IMR-90 (cell line): ENCODE measurements at regions not wholly inside any gene's neighbourhood (a gene's known extent, or its start where the extent isn't known, plus 50 kb on each side); places are given as distances from the start of the nearest gene placed in this dataset.

ENCODE experiments used
- ATAC-seq: fragments of 200-7000 bp; cut with Tn5 transposase; 2 replicates; pipeline ENCODE4 v1.9.1; 2020; ENCODE audit warnings: low read depth, mild to moderate bottlenecking, moderate library complexity
- BruUV-seq: library from RNA; stranded (reverse); fragments of 400-500 nt; replicated peaks from 2 replicates; lab custom pipeline; 2021; lab: Mats Ljungman, UMichigan
- CTCF ChIA-PET: fragments of 300-600 bp; formaldehyde crosslinking; extraction: SDS; loops from one replicate; lab custom pipeline; 2021; ENCODE audit warnings: antibody characterized with exemption; lab: Yijun Ruan, JAX
- POLR2A ChIA-PET: fragments of 300-600 bp; sonication (Branson Sonifier 250); formaldehyde crosslinking; loops from one replicate; lab custom pipeline; 2022; ENCODE audit warnings: antibody characterized with exemption; ENCODE audit not compliant: unreplicated experiment; lab: Charles Lee
- DNase-seq: peaks from one replicate; pipeline ENCODE4 v3.0.0; 2013
- H2AFZ ChIP-seq: replicated peaks from 2 replicates; pipeline ENCODE3; 2013; ENCODE audit warnings: low read length, mild to moderate bottlenecking; ENCODE audit not compliant: poor library complexity
- H2AK5ac ChIP-seq: 2 replicates; pipeline ENCODE4 v1.6.1; 2013; ENCODE audit warnings: low read depth, low read length, inconsistent platforms
- H2AK9ac ChIP-seq: replicated peaks from 2 replicates; pipeline ENCODE3; 2013; ENCODE audit warnings: mild to moderate bottlenecking, low read depth, low read length, moderate library complexity; ENCODE audit not compliant: poor library complexity
- H2BK120ac ChIP-seq: 2 replicates; pipeline ENCODE4 v1.6.1; 2013; ENCODE audit warnings: low read depth, low read length, inconsistent platforms
- H2BK15ac ChIP-seq: 3 replicates; pipeline ENCODE4 v1.6.1; 2013; ENCODE audit warnings: low read depth, low read length, inconsistent platforms
- H2BK20ac ChIP-seq: 2 replicates; pipeline ENCODE4 v1.6.1; 2013; ENCODE audit warnings: low read depth, mild to moderate bottlenecking, inconsistent platforms, low read length, moderate library complexity
- H2BK5ac ChIP-seq: 2 replicates; pipeline ENCODE4 v1.6.1; 2013; ENCODE audit warnings: mild to moderate bottlenecking, low read depth, low read length, inconsistent platforms; ENCODE audit not compliant: poor library complexity, severe bottlenecking
- H3K14ac ChIP-seq: replicated peaks from 2 replicates; pipeline ENCODE4 v1.6.1; 2013; ENCODE audit warnings: low read depth, low read length, inconsistent platforms
- H3K18ac ChIP-seq: 2 replicates; pipeline ENCODE4 v1.6.1; 2013; ENCODE audit warnings: low read depth, low read length, control low read depth
- H3K23ac ChIP-seq: 2 replicates; pipeline ENCODE4 v1.6.1; 2013; ENCODE audit warnings: low read depth, low read length, inconsistent platforms
- H3K27ac ChIP-seq: 2 replicates; pipeline ENCODE4 v1.5.1; 2013; ENCODE audit warnings: mild to moderate bottlenecking, control low read depth, low read length; ENCODE audit not compliant: insufficient read depth
- H3K27me3 ChIP-seq: 2 replicates; pipeline ENCODE4 v1.6.1; 2013; ENCODE audit warnings: low read length; ENCODE audit not compliant: control insufficient read depth, insufficient read depth
- H3K36me3 ChIP-seq: 2 replicates; pipeline ENCODE4 v1.6.1; 2013; ENCODE audit warnings: low read length, mixed read lengths; ENCODE audit not compliant: control insufficient read depth, insufficient read depth
- H3K4ac ChIP-seq: 2 replicates; pipeline ENCODE4 v1.6.1; 2013; ENCODE audit warnings: low read depth, low read length, inconsistent platforms
- H3K4me1 ChIP-seq: 2 replicates; pipeline ENCODE4 v1.6.1; 2013; ENCODE audit warnings: low read length, mixed read lengths; ENCODE audit not compliant: control insufficient read depth, insufficient read depth
- H3K4me2 ChIP-seq: 2 replicates; pipeline ENCODE4 v1.6.1; 2013; ENCODE audit warnings: low read depth, mild to moderate bottlenecking, control low read depth, low read length, moderate library complexity
- H3K4me3 ChIP-seq: 2 replicates; pipeline ENCODE4 v1.5.1; 2013; ENCODE audit warnings: low read depth, mild to moderate bottlenecking, control low read depth, low read length, moderate library complexity; ENCODE audit not compliant: insufficient read depth
- H3K56ac ChIP-seq: 2 replicates; pipeline ENCODE4 v1.6.1; 2013; ENCODE audit warnings: low read length, inconsistent platforms; ENCODE audit not compliant: insufficient read depth; ENCODE audit errors: extremely low read depth
- H3K79me1 ChIP-seq, 2 experiments: 2 replicates each; pipeline ENCODE4 v1.6.1; 2013; ENCODE audit warnings: low read length in 2 of 2, inconsistent platforms in 1 of 2, low read depth in 1 of 2
- H3K9ac ChIP-seq: 2 replicates; pipeline ENCODE4 v1.6.1; 2013; ENCODE audit warnings: low read depth, low read length, control low read depth
- H3K9me1 ChIP-seq: 2 replicates; pipeline ENCODE4 v1.6.1; 2013; ENCODE audit warnings: low read length, inconsistent platforms; ENCODE audit not compliant: insufficient read depth
- H3K9me3 ChIP-seq: 2 replicates; pipeline ENCODE4 v1.6.1; 2013; ENCODE audit warnings: low read length; ENCODE audit not compliant: control insufficient read depth, insufficient read depth
- H4K20me1 ChIP-seq: 2 replicates; pipeline ENCODE4 v1.6.1; 2013; ENCODE audit warnings: low read length, inconsistent platforms; ENCODE audit not compliant: insufficient read depth
- H4K5ac ChIP-seq: 2 replicates; pipeline ENCODE4 v1.6.1; 2013; ENCODE audit warnings: mild to moderate bottlenecking, low read depth, low read length, control low read depth
- H4K8ac ChIP-seq, 2 experiments: 2 replicates each; pipeline ENCODE4 v1.6.1; 2013; ENCODE audit warnings: low read depth in 2 of 2, low read length in 2 of 2, control low read depth in 1 of 2, inconsistent platforms in 1 of 2
- H4K91ac ChIP-seq: 2 replicates; pipeline ENCODE4 v1.6.1; 2013; ENCODE audit warnings: low read depth, low read length, inconsistent platforms; ENCODE audit not compliant: insufficient read depth
- BHLHE40 ChIP-seq: fragments of 150-350 bp; IDR thresholded peaks from 2 replicates; pipeline ENCODE4 v1.6.1; 2016; ENCODE audit warnings: mild to moderate bottlenecking, low read depth, low read length
- CEBPB ChIP-seq: IDR thresholded peaks from 2 replicates; pipeline ENCODE4 v1.6.1; 2012; ENCODE audit warnings: low read depth, low read length, improper control_type of control experiment
- CHD1 ChIP-seq: IDR thresholded peaks from 2 replicates; pipeline ENCODE4 v1.6.1; 2012; ENCODE audit warnings: low read depth, low read length, improper control_type of control experiment
- CTCF ChIP-seq: conservative IDR thresholded peaks from 2 replicates; pipeline ENCODE4 v1.5.1; 2012; ENCODE audit warnings: mild to moderate bottlenecking, low read depth, low read length, improper control_type of control experiment
- ELK1 ChIP-seq: fragments of 150-350 bp; IDR thresholded peaks from 2 replicates; pipeline ENCODE4 v1.6.1; 2016; ENCODE audit warnings: low read depth, mild to moderate bottlenecking, low read length, moderate library complexity, borderline replicate concordance
- FOS ChIP-seq: fragments of 150-350 bp; IDR thresholded peaks from 2 replicates; pipeline ENCODE4 v1.6.1; 2016; ENCODE audit warnings: low read depth, low read length
- MAFK ChIP-seq: IDR thresholded peaks from 2 replicates; pipeline ENCODE4 v1.6.1; 2012; ENCODE audit warnings: low read depth, low read length, improper control_type of control experiment
- MAZ ChIP-seq: IDR thresholded peaks from 2 replicates; pipeline ENCODE4 v1.6.1; 2012; ENCODE audit warnings: low read depth, mild to moderate bottlenecking, low read length, improper control_type of control experiment, moderate library complexity, borderline replicate concordance
- MXI1 ChIP-seq: IDR thresholded peaks from 2 replicates; pipeline ENCODE4 v1.6.1; 2012; ENCODE audit warnings: low read depth, mild to moderate bottlenecking, low read length, moderate library complexity, borderline replicate concordance
- NFE2L2 ChIP-seq: fragments of 150-350 bp; IDR thresholded peaks from 2 replicates; pipeline ENCODE4 v1.6.1; 2016; ENCODE audit warnings: low read depth, mild to moderate bottlenecking, low read length
- POLR2A ChIP-seq: IDR thresholded peaks from 2 replicates; pipeline ENCODE4 v1.6.1; 2012; ENCODE audit warnings: mild to moderate bottlenecking, low read depth, low read length
- RAD21 ChIP-seq: IDR thresholded peaks from 2 replicates; pipeline ENCODE4 v1.6.1; 2012; ENCODE audit warnings: low read length, improper control_type of control experiment
- RCOR1 ChIP-seq: IDR thresholded peaks from 2 replicates; pipeline ENCODE4 v1.6.1; 2012; ENCODE audit warnings: mild to moderate bottlenecking, low read length, improper control_type of control experiment; ENCODE audit not compliant: insufficient replicate concordance
- RFX5 ChIP-seq: IDR thresholded peaks from 2 replicates; pipeline ENCODE4 v1.8.0; 2012; ENCODE audit warnings: low read depth, mild to moderate bottlenecking, low read length, moderate library complexity
- SMC3 ChIP-seq: fragments of 150-350 bp; IDR thresholded peaks from 2 replicates; pipeline ENCODE4 v1.6.1; 2016; ENCODE audit warnings: low read depth, mild to moderate bottlenecking, antibody characterized with exemption, low read length, moderate library complexity
- USF2 ChIP-seq: fragments of 150-350 bp; IDR thresholded peaks from 2 replicates; pipeline ENCODE4 v1.6.1; 2017; ENCODE audit warnings: mild to moderate bottlenecking, antibody characterized with exemption, low read length, low read depth
- WGBS, 2 experiments: methylation state at CpG; one replicate each; pipeline versions ENCODE4 v1.1.5 to v1.1.7; 2013; ENCODE audit warnings: missing lambda C conversion rate in 2 of 2; ENCODE audit not compliant: insufficient read length in 1 of 2; ENCODE audit errors: extremely low coverage in 2 of 2; 5-methylcytosine and 5-hydroxymethylcytosine counted together
- dilution Hi-C: fragments of 300-500 bp; cut with HindIII; formaldehyde crosslinking; loops from one replicate; pipeline ENCODE4 v1.14.3; 2018; ENCODE audit warnings: low sequenced_read_pairs; ENCODE audit not compliant: unreplicated experiment
- in situ Hi-C: fragments of 300-500 bp; cut with MboI; formaldehyde crosslinking; loops from 3 replicates; pipeline ENCODE4 v1.14.3; 2019; ENCODE audit warnings: low sequenced_read_pairs, inconsistent platforms, mixed read lengths
- intact Hi-C: fragments of 100-400 bp; cut with micrococcal nuclease; formaldehyde crosslinking; loops from 2 replicates; pipeline ENCODE4 v1.10.0; 2022

GRCh38 chr12:68397566-68398158 is 65.5 kb upstream of the MDM1 start:
- Histone ChIP-seq H2AK9ac (no peak overlapping the region), H3K9me1 (no peaks in the 10 kb centered on the region), H2BK15ac (no peak overlapping the region), H3K36me3 (no peaks in the 10 kb centered on the region), H4K91ac (no peak overlapping the region), H3K23ac (no peak overlapping the region), H3K4ac (no peak overlapping the region), H2BK20ac (no peak overlapping the region), H3K14ac (no peak overlapping the region), H2AK5ac (no peak overlapping the region), H3K4me1 (no peaks in the 10 kb centered on the region), H4K5ac (no peak overlapping the region), H3K9me3 (no peaks in the 10 kb centered on the region), H2BK120ac (no peak overlapping the region), H3K27me3 (peaks cover 4% of the 10 kb centered on the region; the same call in 1 of the 2 replicates), H3K9ac (no peak overlapping the region), H3K18ac (no peak overlapping the region), H3K27ac (no peak overlapping the region), H3K4me3 (no peak overlapping the region), H3K4me2 (no peak overlapping the region), H4K8ac (no peak overlapping the region), H3K56ac (no peak overlapping the region), H4K20me1 (no peaks in the 10 kb centered on the region), H3K79me1 (no peaks in the 10 kb centered on the region), H2BK5ac (no peak overlapping the region), H2AFZ (no peak overlapping the region)
- ChIA-PET POLR2A (no interaction called here), CTCF (no interaction called here)
- no peak for TF ChIP-seq MAFK
- TF ChIP-seq BHLHE40: no peak
- no peak for TF ChIP-seq MXI1
- no peak for TF ChIP-seq CHD1
- no peak for TF ChIP-seq USF2
- no peak for TF ChIP-seq FOS
- no peak for TF ChIP-seq CEBPB
- TF ChIP-seq NFE2L2: no peak
- no peak for TF ChIP-seq CTCF
- no peak for TF ChIP-seq ELK1
- no peak for TF ChIP-seq RAD21
- TF ChIP-seq MAZ: no peak
- TF ChIP-seq RCOR1: no peak
- TF ChIP-seq SMC3: no peak
- TF ChIP-seq POLR2A: no peak
- no peak for TF ChIP-seq RFX5
- DNase-seq: no peak
- ATAC-seq: no peak
- intact Hi-C loops: no loop called here
- WGBS, 2 experiments: no CpG with 5 or more reads among the region's 4 CpGs
- in situ Hi-C loops: no loop called here
- dilution Hi-C loops: no loop called here
- no TSS peak for BruUV-seq
